DMS153 (cell line): ENCODE measurements at regions not wholly inside any gene's neighbourhood (a gene's known extent, or its start where the extent isn't known, plus 50 kb on each side); places are given as distances from the start of the nearest gene placed in this dataset.

Experiments
- DNase-seq: peaks from one replicate; lab custom pipeline; 2025; lab: John Stamatoyannopoulos, UW

DNA sequence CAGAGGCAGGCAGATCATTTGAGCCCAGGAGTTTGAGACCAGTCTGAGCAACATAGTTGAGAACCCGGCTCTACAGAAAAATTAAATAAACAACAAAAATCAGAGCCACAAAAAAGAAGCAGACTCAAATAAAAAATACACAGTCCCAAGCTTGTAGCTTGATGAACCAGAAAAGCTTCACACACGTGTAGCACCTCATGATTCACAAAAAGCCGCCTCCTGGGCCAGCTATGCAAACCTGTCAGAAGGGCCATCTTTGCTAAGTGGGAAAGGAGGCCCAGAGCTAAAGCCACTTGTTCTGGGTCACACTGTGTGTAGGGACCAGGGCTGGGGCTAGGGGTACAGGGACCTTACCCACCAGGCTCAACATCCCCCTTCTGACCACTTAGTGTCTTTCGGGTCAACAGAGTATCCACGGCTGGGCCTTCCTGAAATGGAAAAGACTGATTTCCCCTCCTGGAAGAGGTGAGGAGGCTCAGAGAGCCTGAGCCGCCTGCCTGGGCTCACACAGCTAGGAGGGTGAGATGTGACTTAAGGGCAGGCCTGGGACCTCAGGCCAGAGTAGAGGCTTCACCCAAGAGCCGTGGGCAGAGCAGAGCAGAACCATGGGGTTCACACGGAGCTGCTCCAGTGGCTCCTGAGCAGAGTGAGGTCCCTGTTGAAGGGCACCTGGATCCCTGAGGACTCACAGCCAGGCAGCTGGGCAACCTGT lies 269.6 kb downstream of the PARN start:
- DNase-seq, result no peak

- no peak for DNase-seq
Measured at GRCh38 chr16:14358697-14359305, 271.3 kb downstream of the PARN start.

GRCh38 chr16:14357328-14357727 lies 272.7 kb downstream of the PARN start:
- DNase-seq, result no peak

DNA sequence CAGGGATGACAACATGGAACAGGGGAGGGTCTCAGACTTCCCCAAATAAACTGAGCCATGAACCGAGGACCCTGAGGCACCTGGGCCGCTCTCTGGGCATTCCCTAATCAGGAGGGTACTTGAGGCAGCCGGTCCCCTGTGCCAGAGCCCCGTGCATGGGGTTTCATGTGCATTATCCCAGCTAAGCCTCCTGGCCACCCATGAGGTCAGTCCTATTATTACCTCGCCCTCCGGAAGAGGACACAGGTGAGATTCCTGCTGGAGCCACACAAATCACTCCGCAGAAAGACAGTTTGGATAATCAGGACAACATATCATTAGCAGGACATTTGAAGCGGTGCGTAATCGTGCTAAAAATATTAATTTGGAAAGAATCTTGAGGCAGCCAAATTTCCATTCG lies 274.0 kb downstream of the PARN start:
- no peak for DNase-seq

GRCh38 chr16:14354561-14355351 lies 275.3 kb downstream of the PARN start:
- DNase-seq, result no peak

- DNase-seq, result no peak
Measured at GRCh38 chr16:14353340-14353739, 276.7 kb downstream of the PARN start.

DNA sequence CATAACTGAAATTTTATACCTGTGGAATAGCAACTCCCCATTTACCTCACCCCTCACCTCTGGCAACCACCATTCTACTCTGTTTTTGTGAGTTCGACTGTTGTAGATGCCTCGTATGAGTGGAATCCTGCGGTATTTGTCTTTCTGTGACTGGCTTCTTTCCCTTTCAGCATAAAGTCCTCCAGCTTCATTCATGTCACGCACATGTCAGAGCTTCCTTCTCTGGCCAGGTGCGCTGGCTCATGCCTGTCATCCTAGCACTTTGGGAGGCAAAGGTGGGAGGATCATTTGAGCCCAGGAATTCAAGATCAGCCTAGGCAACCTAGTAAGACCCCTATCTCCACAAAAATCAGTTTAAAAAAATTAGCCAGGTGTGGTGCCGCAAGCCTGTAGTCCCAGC lies 278.4 kb downstream of the PARN start:
- no peak for DNase-seq

DNA sequence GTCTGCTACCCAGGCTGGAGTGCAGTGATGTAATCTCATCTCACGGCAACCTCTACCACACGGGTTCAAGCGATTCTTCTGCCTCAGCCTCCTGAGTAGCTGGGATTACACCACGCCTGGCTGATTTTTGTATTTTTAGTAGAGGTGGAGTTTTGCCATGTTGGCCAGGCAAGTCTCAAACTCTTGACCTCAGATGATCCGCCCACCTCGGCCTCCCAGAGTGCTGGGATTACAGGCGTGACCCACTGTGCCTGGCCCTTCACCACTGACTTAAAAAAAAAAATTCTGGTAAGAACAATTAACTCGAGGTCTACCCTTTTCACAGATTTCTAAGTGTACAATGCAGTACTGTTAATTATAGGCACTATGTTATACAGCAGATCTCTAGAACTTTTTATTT lies 279.4 kb downstream of the PARN start:
- DNase-seq, result no peak

DNA sequence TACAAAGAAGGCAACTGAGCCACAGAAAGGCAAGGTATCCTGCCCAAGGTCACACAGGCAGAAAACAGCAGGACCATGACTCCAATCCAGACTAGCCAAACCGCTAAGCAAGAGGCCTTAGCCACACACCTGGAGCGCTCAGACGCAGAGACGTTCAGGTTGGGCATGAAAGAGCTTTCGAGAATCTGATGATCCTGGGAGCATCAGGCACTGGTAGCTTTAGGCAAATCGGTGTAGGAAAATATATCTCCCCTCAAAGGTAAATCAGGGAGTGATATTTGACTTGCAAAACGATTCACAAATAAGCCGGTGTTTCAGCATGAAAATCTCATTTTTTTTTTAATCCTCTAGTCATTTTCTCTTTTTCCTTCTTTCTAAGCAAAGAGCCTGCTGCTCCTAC lies 279.0 kb downstream of the MRTFB start:
- no peak for DNase-seq

GRCh38 chr16:14347706-14348105 lies 276.6 kb downstream of the MRTFB start:
- no peak for DNase-seq

DNA sequence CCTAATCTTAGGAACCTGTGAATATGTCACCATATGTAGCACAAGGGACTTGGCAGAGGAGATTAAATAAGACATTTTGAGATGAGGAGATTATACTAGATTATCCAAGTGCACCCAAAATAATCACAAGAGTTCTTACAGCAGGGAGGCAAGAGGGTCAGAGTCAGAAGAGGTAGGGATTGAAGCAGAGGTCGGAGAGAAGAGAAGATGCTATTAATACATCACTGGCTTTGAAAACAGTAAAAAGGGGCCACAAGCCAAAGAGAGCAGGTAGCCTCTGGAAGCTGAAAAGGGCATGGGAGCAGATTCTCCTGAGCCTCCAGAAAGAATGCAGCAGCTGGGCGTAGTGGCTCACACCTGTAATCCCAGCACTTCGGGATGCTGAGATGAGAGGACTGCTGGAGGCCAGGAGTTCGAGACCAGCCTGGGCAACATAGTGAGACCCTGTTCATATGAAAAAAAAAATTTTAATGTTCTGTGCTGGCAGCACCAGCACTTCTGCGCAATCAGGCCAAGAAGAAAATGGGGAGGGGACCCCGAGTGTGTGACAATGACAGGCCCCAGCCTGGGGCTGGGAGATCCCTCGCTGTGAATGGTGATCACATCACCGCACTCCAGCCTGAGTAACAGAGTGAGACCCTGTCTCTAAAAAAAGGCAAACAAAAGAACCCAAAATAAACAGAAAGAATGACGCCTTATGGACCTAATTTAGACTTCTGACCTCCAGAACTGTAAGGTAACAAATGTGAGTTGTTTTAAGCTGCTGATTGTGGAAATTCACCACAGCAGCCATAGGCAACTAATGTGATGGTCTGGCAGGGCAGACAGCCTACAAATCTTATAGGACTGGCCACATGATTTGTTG lies 275.4 kb downstream of the MRTFB start:
- DNase-seq, result no peak

- no peak for DNase-seq
Measured at GRCh38 chr16:14345512-14346115, 274.5 kb downstream of the MRTFB start.

DNA sequence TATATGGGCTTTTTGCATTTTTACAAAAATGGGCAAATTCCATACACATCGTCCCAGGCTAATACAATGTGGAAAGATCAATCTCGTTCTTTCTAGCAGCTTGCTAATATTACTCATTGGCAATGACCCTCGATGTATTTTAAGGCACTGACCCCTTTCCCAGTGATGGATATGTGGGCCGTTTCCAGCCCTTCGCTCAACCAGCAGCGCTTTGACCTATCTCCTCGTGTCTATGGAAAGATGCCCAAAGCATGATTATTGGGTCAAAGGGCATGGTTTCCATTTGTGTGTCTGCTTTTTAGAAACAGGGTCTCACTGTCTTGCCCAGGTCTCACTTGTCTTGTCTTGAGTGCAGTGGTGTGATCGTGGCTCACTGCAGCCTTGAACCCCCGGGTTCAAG lies 273.8 kb downstream of the MRTFB start:
- no peak for DNase-seq

DNA sequence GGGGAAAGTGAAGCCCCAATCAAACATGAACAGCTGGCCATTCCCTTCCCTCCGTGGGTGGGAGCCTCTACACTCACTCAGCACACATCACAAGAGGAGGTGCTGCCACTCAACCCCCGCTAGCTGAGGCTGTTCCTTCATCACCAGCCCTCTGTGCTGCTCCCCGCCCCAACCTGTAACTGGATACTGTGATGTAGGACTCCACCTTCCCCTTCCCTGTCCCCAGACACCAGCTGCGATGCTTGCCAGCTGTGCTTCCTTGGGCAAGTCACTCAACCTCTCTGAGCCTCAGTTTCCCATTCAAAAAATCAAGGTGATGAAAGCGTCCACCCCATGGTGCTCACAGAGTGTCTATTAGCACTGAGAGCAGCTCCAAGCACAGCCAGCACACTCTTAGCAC lies 273.2 kb downstream of the MRTFB start:
- DNase-seq, result no peak

GRCh38 chr16:14341324-14342225 lies 270.5 kb downstream of the MRTFB start:
- no peak for DNase-seq

GRCh38 chr16:14339694-14340093 lies 268.6 kb downstream of the MRTFB start:
- no peak for DNase-seq

GRCh38 chr16:14338969-14339368 lies 267.9 kb downstream of the MRTFB start:
- no peak for DNase-seq

- DNase-seq, result no peak
Measured at GRCh38 chr16:14338236-14338635, 267.1 kb downstream of the MRTFB start.

- DNase-seq, result peak; percentile 22
Measured at GRCh38 chr16:14337303-14338191, 266.4 kb downstream of the MRTFB start.

- DNase-seq, result no peak
Measured at GRCh38 chr16:14335297-14335696, 264.2 kb downstream of the MRTFB start.
